ENCODE measurements at regions not wholly inside any gene's neighbourhood (a gene's known extent, or its start where the extent isn't known, plus 50 kb on each side); places are given as distances from the start of the nearest gene placed in this dataset.
"Not testable (repeated sequence)": the region's sequence is repeated elsewhere in the genome, so short reads cannot be mapped to it uniquely, and the experiment has no call there.

DNA sequence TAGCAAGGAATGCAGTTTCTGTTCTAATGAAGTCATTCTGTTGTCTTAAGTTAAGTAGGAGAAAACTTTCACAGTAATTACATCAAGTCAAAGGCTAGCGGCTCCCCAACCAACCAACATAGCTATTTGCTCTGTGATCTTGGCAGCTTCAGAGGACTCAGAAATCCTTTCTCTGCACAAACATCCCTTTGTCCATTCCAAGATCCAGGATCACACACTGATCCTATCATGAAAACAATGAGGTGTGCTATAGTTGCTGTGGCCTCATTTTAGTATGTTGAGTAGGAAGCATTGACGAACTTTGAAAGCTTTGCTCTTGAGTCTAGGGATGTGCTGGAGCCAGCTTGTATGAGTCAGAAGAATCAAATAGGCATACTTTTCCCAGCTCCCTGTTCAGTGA is 218.2 kb upstream of the PRSS58 start:
- intact Hi-C loops (cut with micrococcal nuclease) = no loop called here
- no peak for DNase-seq
- no peak overlapping the region for H3K4me3 ChIP-seq
- no peaks in the 10 kb centered on the region for H3K9me3 ChIP-seq (replicated peaks)
- TF ChIP-seq, protein P1, sequence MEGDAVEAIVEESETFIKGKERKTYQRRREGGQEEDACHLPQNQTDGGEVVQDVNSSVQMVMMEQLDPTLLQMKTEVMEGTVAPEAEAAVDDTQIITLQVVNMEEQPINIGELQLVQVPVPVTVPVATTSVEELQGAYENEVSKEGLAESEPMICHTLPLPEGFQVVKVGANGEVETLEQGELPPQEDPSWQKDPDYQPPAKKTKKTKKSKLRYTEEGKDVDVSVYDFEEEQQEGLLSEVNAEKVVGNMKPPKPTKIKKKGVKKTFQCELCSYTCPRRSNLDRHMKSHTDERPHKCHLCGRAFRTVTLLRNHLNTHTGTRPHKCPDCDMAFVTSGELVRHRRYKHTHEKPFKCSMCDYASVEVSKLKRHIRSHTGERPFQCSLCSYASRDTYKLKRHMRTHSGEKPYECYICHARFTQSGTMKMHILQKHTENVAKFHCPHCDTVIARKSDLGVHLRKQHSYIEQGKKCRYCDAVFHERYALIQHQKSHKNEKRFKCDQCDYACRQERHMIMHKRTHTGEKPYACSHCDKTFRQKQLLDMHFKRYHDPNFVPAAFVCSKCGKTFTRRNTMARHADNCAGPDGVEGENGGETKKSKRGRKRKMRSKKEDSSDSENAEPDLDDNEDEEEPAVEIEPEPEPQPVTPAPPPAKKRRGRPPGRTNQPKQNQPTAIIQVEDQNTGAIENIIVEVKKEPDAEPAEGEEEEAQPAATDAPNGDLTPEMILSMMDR (IDR thresholded peaks at IDR 0.05; ENCODE audit: borderline replicate concordance) = no peak
- H3K27me3 ChIP-seq (ENCODE audit: low read depth) = peaks cover 20% of the 10 kb centered on the region
- peaks cover 3% of the 10 kb centered on the region for H3K4me1 ChIP-seq
- H3K27ac ChIP-seq (replicated peaks) = no peak overlapping the region
- no peaks in the 10 kb centered on the region for H3K36me3 ChIP-seq

DNA sequence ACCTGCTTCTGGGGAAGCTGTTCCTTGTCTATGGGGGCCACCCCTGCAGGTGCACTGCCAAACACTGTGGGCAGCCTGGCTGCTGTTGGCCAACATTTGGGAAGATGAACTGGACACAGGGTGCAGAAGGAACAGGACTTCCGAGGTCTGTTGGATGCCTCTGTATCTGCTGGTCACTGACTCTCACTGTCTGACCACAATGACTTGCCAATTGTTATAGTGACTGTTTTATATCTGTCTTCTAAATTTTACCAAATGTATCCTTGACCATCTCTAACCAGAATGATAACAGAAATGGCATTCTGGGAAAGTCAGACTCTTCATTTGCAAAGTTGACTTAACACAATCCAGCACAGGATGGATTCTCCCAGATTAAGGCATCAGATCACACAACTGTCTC is 214.0 kb upstream of the PRSS58 start:
- Histone ChIP-seq H3K9me3 (replicated peaks) (no peaks in the 10 kb centered on the region), H3K4me3 (no peak overlapping the region), H3K4me1 (no peaks in the 10 kb centered on the region), H3K27ac (replicated peaks) (no peak overlapping the region), H3K27me3 (ENCODE audit: low read depth) (peaks cover 17% of the 10 kb centered on the region), H3K36me3 (no peaks in the 10 kb centered on the region)
- no peak for DNase-seq
- TF ChIP-seq, protein P1 (IDR thresholded peaks at IDR 0.05; ENCODE audit: borderline replicate concordance) = no peak
- intact Hi-C loops (cut with micrococcal nuclease) = no loop called here

DNA sequence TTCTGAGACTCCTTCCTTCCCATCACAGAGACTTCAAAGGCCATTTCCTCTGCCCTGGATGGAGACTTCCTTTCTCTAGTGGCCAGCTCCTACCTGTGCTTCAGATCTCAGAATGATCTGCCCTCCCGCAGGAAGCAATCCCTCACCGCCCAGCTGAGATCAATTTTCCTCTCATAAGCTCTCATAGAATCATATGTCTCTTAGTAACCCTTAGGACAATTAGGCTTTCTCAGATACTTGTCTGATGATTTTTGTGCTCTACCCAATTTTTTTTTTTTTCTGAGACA is 212.6 kb upstream of the PRSS58 start:
- Histone ChIP-seq H3K27ac (replicated peaks) (no peak overlapping the region), H3K4me3 (no peak overlapping the region), H3K9me3 (replicated peaks) (no peaks in the 10 kb centered on the region), H3K4me1 (no peaks in the 10 kb centered on the region), H3K36me3 (no peaks in the 10 kb centered on the region), H3K27me3 (ENCODE audit: low read depth) (peaks cover 10% of the 10 kb centered on the region)
- DNase-seq = no peak
- TF ChIP-seq, protein P1 (IDR thresholded peaks at IDR 0.05; ENCODE audit: borderline replicate concordance) = no peak
- intact Hi-C loops (cut with micrococcal nuclease) = no loop called here

DNA sequence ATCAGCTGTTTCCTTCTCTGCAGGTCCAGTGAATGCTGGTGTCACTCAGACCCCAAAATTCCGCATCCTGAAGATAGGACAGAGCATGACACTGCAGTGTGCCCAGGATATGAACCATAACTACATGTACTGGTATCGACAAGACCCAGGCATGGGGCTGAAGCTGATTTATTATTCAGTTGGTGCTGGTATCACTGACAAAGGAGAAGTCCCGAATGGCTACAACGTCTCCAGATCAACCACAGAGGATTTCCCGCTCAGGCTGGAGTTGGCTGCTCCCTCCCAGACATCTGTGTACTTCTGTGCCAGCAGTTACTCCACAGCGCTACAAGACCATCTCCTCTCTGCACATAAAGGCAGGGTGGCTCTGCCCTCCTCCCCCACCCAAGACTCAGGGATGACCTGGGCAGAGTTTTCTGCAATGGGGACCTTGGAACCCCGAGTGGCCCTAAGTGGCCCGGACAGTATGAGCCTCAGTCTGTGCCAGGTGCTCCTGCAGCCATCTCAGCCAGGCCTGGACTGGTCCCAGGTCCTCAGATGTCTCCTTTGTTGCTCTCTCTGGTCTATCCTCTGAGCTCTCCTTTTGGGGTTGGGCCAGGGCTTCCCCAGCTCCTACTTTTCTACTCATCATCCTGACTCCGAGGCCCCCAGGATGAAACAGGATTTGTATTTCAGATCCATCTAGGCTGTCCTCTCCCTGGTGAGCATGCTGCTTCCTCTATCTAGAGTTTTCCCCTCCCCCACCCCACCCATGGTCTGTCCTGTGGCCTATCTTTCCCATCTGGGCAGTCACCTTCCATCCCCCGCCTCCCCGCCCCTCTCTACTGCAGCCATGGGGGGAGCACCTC is 212.1 kb upstream of the PRSS58 start:
- Histone ChIP-seq H3K27me3 (ENCODE audit: low read depth) (peaks cover 9% of the 10 kb centered on the region), H3K4me1 (no peaks in the 10 kb centered on the region), H3K27ac (replicated peaks) (no peak overlapping the region), H3K9me3 (replicated peaks) (no peaks in the 10 kb centered on the region), H3K4me3 (no peak overlapping the region), H3K36me3 (no peaks in the 10 kb centered on the region)
- intact Hi-C loops (cut with micrococcal nuclease) = no loop called here
- TF ChIP-seq, protein P1 (IDR thresholded peaks at IDR 0.05; ENCODE audit: borderline replicate concordance) = no peak
- DNase-seq = no peak

DNA sequence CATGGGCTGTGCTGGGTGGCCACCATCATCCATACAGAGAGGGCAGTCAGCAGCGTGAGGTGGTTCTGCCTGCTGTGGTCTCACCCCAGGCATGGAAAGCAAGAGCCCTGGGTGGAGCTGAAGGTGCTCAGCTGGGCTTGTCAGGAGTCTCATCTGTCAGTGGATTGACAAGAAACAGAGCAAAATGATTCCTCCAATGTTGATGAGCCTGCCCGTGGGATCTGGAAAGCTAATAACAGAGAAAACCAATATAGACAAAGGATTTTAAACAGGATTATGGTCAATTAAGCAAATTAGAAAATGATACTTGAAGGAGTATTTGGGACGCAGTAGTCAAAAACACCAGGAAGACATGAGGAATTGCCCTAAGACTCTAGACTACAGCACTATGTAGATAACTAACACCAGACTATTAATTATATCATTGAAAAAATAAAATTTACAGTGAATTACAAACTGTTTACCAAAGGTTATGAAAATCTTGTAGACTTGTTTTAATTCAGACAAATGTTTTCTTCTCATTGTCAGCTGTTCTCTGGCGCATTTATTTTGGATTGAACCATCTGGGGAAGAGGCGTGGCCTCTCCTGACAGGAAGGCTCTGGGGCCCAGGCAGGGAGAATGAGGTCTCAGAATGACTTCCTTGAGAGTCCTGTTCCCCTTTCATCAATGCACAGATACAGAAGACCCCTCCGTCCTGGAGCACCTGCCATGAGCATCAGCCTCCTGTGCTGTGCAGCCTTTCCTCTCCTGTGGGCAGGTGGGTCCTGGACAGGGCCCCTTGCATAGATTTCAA is 211.2 kb upstream of the PRSS58 start:
- H3K36me3 ChIP-seq = no peaks in the 10 kb centered on the region
- intact Hi-C loops (cut with micrococcal nuclease) = no loop called here
- TF ChIP-seq, protein P1 (IDR thresholded peaks at IDR 0.05; ENCODE audit: borderline replicate concordance) = no peak
- DNase-seq = no peak
- H3K4me3 ChIP-seq = no peak overlapping the region
- H3K27ac ChIP-seq (replicated peaks) = no peak overlapping the region
- H3K27me3 ChIP-seq (ENCODE audit: low read depth) = peaks cover 9% of the 10 kb centered on the region
- no peaks in the 10 kb centered on the region for H3K4me1 ChIP-seq
- no peaks in the 10 kb centered on the region for H3K9me3 ChIP-seq (replicated peaks)

DNA sequence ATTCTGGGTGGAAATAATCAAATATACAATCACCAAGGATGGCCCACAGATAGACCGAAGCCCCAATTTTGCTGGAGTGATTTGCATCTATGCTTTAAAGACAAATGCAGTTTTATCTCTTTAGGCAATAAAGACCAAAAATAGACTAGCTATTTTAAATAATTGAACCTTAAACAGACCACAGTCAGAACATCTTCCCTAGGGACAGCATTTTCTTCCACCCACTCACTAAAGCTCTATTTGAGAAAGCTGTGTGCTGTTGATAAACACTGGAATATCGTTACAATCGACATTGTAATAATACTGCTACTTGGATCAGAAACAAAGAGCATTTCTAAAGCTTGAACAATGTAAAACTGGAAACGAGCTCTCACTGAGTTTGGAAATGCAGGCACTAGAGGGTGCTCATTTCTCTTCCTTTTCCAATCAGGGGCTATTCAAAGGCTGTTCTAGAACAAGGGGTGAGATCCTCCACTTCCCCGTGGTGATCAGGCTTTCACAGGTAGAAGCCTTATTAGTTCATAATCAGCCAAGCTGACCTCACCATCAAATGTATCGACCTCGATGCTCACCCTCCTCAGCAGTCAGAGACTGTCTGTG is 209.3 kb upstream of the PRSS58 start:
- H3K27ac ChIP-seq (replicated peaks); H3K27me3 ChIP-seq (ENCODE audit: low read depth); H3K9me3 ChIP-seq (replicated peaks); H3K4me1 ChIP-seq; DNase-seq; H3K36me3 ChIP-seq; H3K4me3 ChIP-seq; intact Hi-C loops (cut with micrococcal nuclease): not testable (repeated sequence)

Measured in left ventricle myocardium inferior (tissue), 1 donor.